Uterus (tissue), 3 donors: ENCODE measurements at regions not wholly inside any gene's neighbourhood (a gene's known extent, or its start where the extent isn't known, plus 50 kb on each side); places are given as distances from the start of the nearest gene placed in this dataset.

Experiments
- DNase-seq, 2 donors: peaks; one replicate each; pipeline ENCODE4 v3.0.0-alpha.2; 2019 to 2020
- H3K27ac ChIP-seq, 2 donors: fragments of 200-600 bp; sonication (generic); 1 replicate in 1 of 2; 2 replicates in 1 of 2; pipeline ENCODE4 v1.5.1; 2016 to 2018
- H3K27me3 ChIP-seq, 2 donors: fragments of 200-600 bp; sonication (generic); one replicate each; pipeline ENCODE4 v1.5.1; 2018 to 2019; ENCODE audit warnings: control low read depth in 1 of 2
- H3K36me3 ChIP-seq, 2 donors: fragments of 200-600 bp; sonication (generic); one replicate each; pipeline ENCODE4 v1.5.1; 2019; ENCODE audit warnings: control low read depth in 1 of 2
- H3K4me1 ChIP-seq, 2 donors: fragments of 200-600 bp; sonication (generic); one replicate each; pipeline ENCODE4 v1.5.1; 2018 to 2019; ENCODE audit warnings: control low read depth in 1 of 2
- H3K4me3 ChIP-seq, 2 donors: fragments of 200-600 bp; sonication (generic); 1 replicate in 1 of 2; 2 replicates in 1 of 2; pipeline ENCODE4 v1.5.1; 2018 to 2019; ENCODE audit warnings: mild to moderate bottlenecking in 1 of 2
- H3K9me3 ChIP-seq, 2 donors: fragments of 200-600 bp; sonication (generic); one replicate each; pipeline ENCODE4 v1.5.1; 2019; ENCODE audit warnings: control low read depth in 1 of 2
- POLR2A ChIP-seq, 2 donors: fragments of 450-650 bp; IDR thresholded peaks; one replicate each; pipeline ENCODE4 v1.6.1; 2016; ENCODE audit warnings: antibody characterized with exemption in 2 of 2, mild to moderate bottlenecking in 1 of 2, moderate library complexity in 1 of 2
- intact Hi-C: fragments of 100-400 bp; cut with DNase I; formaldehyde crosslinking; loops from one replicate; pipeline ENCODE4 v1.15.1; 2023; ENCODE audit warnings: low total_unique reads
- TF ChIP-seq, protein P1 (sequence below), 4 experiments: fragments of 200-600 bp in 2 of 4; fragments of 450-650 bp in 2 of 4; sonication (generic) in 2 of 4; IDR thresholded peaks; one replicate each; pipeline ENCODE4 v1.5.1; 2016 to 2019; ENCODE audit warnings: antibody characterized with exemption in 4 of 4, mild to moderate bottlenecking in 2 of 4, moderate library complexity in 1 of 4
- donor health status: DM: yes; HTN: yes; CAD: no.

- Histone ChIP-seq H3K4me3 (no peak overlapping the region), H3K27me3 (no peaks in the 10 kb centered on the region), H3K36me3 (no peaks in the 10 kb centered on the region), H3K9me3 (no peaks in the 10 kb centered on the region), H3K4me1 (no peaks in the 10 kb centered on the region), H3K27ac (no peak overlapping the region)
- intact Hi-C loops: no loop called here
- DNase-seq: no peak
- TF ChIP-seq, protein P1, sequence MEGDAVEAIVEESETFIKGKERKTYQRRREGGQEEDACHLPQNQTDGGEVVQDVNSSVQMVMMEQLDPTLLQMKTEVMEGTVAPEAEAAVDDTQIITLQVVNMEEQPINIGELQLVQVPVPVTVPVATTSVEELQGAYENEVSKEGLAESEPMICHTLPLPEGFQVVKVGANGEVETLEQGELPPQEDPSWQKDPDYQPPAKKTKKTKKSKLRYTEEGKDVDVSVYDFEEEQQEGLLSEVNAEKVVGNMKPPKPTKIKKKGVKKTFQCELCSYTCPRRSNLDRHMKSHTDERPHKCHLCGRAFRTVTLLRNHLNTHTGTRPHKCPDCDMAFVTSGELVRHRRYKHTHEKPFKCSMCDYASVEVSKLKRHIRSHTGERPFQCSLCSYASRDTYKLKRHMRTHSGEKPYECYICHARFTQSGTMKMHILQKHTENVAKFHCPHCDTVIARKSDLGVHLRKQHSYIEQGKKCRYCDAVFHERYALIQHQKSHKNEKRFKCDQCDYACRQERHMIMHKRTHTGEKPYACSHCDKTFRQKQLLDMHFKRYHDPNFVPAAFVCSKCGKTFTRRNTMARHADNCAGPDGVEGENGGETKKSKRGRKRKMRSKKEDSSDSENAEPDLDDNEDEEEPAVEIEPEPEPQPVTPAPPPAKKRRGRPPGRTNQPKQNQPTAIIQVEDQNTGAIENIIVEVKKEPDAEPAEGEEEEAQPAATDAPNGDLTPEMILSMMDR (IDR thresholded peaks at IDR 0.05): no peak
- no peak for TF ChIP-seq POLR2A (IDR thresholded peaks at IDR 0.05)
These were observed 72.0 kb downstream of the TTLL2 start for GRCh38 chr6:167396659-167397490.

- H3K36me3 ChIP-seq: no peaks in the 10 kb centered on the region
- no peak overlapping the region for H3K4me3 ChIP-seq
- no peak overlapping the region for H3K27ac ChIP-seq
- H3K9me3 ChIP-seq: no peaks in the 10 kb centered on the region
- no peak for TF ChIP-seq POLR2A (IDR thresholded peaks at IDR 0.05)
- TF ChIP-seq, protein P1 (IDR thresholded peaks at IDR 0.05): no peak
- no peaks in the 10 kb centered on the region for H3K4me1 ChIP-seq
- no peaks in the 10 kb centered on the region for H3K27me3 ChIP-seq
- DNase-seq: no peak
- intact Hi-C loops: no loop called here
These were observed 72.8 kb downstream of the TTLL2 start for GRCh38 chr6:167397712-167398111.

- TF ChIP-seq, protein P1 (IDR thresholded peaks at IDR 0.05): no peak
- no peak for TF ChIP-seq POLR2A (IDR thresholded peaks at IDR 0.05)
- intact Hi-C loops: no loop called here
- no peak overlapping the region for H3K4me3 ChIP-seq
- H3K36me3 ChIP-seq: no peaks in the 10 kb centered on the region
- DNase-seq: no peak
- no peak overlapping the region for H3K27ac ChIP-seq
- H3K27me3 ChIP-seq: no peaks in the 10 kb centered on the region
- no peaks in the 10 kb centered on the region for H3K9me3 ChIP-seq
- H3K4me1 ChIP-seq: no peaks in the 10 kb centered on the region
These were observed 73.5 kb downstream of the TTLL2 start for GRCh38 chr6:167398214-167399050.

- Histone ChIP-seq H3K27ac (no peak overlapping the region), H3K9me3 (no peaks in the 10 kb centered on the region), H3K27me3 (no peaks in the 10 kb centered on the region), H3K4me3 (no peak overlapping the region), H3K4me1 (no peaks in the 10 kb centered on the region), H3K36me3 (no peaks in the 10 kb centered on the region)
- intact Hi-C loops: no loop called here
- DNase-seq: no peak
- TF ChIP-seq, protein P1 (IDR thresholded peaks at IDR 0.05): no peak
- no peak for TF ChIP-seq POLR2A (IDR thresholded peaks at IDR 0.05)
These were observed 74.1 kb downstream of the TTLL2 start for GRCh38 chr6:167399051-167399387.

GRCh38 chr6:167399599-167399998 lies 74.7 kb downstream of the TTLL2 start:
- no peak overlapping the region for H3K4me3 ChIP-seq
- no peaks in the 10 kb centered on the region for H3K4me1 ChIP-seq
- TF ChIP-seq POLR2A (IDR thresholded peaks at IDR 0.05): no peak
- TF ChIP-seq, protein P1 (IDR thresholded peaks at IDR 0.05): no peak
- no peaks in the 10 kb centered on the region for H3K36me3 ChIP-seq
- intact Hi-C loops: no loop called here
- H3K9me3 ChIP-seq: no peaks in the 10 kb centered on the region
- H3K27ac ChIP-seq: no peak overlapping the region
- H3K27me3 ChIP-seq: no peaks in the 10 kb centered on the region
- DNase-seq: no peak
